CD4-positive, alpha-beta T cell treated with Interleukin-17A for 1 hour (primary cell): ENCODE measurements at regions not wholly inside any gene's neighbourhood (a gene's known extent, or its start where the extent isn't known, plus 50 kb on each side); places are given as distances from the start of the nearest gene placed in this dataset.

Experiments used
- DNase-seq: peaks from one replicate; pipeline ENCODE4 v3.0.0-alpha.2; 2020

DNA sequence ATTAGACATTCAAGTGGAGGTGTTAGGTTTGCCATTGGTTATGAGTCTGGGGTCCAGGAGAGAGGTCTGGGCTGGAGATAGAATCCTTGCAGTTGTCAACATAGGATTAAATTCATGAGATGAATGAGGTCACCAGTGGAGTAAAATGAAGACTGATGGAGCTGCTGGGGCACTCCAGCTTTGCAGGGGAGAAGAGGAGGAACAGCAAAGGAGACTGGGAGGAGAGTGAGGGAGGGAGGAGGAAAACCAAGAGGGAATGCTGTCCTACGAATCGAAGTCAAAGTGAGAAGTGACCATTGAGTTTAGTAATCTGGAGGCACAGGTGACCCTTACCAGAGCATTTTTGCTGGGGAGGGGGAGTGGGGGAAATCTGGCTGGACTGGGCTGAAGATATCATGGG is 178.2 kb upstream of the NR3C1 start:
- no peak for DNase-seq

DNA sequence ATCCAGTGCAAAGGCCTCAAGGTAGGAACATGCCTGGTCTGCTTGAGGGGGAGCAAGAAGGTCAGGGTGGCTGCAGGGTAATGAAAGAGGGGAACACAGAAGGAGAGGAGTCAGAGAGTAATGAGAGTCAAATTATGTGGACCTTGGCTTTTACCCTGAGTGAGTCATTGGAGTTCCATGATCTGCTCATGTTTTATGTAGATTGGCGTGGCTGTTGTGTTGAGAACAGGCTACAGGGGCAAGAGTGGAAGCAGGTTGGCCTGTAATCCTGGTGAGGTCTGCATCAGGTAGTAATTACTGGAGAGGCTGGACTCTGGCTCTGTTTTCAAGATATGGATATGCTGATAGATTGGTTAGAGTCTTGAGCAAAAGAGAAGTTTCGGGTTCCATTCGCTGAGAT is 177.7 kb upstream of the NR3C1 start:
- no peak for DNase-seq

DNA sequence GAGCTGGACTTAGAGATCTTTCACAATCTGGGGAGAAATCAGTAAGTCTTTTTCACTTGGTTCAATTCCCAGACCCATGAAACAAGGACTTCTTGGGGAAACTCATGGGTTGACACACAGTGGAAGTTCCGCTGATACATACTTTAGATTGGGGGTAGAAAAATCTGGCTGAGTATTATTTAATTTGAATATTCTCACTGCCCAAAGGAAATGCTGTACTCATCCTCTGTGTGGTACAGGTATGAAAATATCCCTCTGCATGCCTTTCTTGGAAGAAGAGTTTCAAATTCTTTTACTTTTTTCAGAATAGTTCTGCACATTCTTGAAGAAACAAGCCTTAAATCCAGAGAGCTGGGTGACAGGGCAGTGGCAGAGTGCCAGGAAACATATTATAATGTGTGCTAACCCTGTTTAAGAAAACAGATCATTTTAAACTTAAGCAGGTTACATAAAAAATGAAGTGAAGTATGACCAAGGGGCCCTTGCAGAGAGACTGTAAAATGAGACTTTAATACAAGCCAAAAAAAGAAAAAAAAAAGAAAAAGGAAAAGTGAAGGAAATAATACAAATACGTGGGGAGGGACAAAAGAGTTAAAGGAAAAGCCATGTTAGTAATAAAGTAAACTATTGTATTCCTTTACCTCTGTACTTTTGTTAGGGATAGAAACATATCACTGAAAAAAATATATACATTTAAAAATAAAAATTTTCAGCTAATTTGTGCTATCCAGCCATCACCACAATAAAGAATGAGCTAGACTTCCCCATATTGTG is 173.4 kb upstream of the NR3C1 start:
- no peak for DNase-seq

DNA sequence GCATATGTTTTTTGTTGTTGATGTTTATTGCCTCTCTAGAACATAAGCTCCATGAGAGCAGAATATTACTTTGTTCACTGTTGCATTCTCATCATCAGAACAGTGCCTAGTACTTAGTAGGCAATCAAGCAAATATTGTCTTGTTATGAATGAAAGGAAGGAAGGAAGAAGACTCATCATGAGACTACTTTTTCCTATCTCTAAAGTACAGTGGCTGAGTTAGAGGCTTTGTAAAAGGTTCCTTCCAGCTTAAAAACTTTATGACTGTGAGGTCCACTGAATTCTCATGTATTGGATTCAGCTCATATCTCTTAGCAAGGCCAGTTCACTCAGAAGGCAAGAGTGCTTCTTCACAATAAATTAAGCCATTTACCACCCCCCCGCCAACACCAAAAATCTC is 171.8 kb upstream of the NR3C1 start:
- no peak for DNase-seq

DNA sequence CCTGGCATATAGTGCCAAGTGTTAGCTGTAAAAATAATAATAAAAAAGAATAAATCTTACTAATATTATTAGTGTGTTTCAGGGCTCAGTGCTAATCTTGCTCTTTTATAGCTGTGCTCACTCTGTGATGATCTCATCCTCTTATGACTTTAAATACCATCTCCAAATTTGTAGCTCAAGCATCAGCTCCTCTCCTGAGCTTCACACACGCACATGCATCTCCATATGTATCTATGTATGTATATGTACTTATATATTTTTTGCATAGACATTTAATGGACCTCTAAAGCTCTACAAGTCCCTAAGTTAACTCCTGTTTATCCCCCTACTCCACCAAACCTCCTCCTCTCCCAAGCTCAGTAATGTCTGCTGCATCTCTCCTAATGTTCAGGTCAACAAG is 170.8 kb upstream of the NR3C1 start:
- no peak for DNase-seq

DNA sequence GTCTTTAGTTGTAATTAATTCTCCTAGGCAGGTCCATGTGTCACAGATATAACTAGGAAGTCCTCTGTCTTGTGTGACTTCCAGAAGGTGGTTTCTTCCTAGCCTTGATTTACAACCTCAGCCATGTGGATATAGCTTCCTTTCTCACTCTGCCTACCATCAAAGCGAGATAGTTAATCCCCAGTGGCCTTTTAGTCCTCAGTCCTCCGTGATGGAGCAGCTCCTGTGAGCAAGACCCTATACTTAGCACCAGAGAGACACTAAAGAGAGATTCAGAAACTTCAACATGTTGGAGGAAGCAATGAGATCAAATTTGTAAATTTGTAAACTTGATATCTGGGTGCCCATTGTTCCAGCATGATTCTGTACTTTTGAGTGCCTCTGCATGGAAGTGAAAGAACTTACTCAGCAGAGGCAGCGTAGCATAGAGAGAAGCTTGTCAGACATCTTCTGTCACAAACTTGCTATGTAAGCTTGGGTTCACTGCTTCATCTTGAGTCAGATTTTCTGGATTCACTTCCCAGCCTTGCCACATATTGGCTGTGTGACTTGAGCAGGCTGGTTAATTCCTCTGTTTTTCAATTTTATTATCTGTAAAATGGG is 170.2 kb upstream of the NR3C1 start:
- DNase-seq, result no peak

DNA sequence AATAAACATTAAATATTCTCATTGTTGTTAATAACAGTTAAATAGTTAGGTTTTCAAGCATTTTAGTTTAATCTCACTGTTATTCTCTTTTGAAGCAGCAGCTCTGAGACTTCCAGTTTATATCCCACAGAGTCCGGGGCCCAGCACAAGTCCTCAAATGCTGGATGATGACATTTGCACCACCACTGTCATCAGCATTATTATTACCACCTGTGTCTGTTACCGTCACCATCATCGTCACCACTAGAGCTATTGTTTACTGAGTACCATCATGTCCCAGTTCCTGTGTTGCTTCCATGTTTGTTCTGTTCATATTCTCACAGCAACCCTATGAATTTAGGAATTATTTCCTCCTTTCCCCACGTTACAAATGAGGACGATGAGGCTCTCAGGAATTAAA is 169.2 kb upstream of the NR3C1 start:
- no peak for DNase-seq

DNA sequence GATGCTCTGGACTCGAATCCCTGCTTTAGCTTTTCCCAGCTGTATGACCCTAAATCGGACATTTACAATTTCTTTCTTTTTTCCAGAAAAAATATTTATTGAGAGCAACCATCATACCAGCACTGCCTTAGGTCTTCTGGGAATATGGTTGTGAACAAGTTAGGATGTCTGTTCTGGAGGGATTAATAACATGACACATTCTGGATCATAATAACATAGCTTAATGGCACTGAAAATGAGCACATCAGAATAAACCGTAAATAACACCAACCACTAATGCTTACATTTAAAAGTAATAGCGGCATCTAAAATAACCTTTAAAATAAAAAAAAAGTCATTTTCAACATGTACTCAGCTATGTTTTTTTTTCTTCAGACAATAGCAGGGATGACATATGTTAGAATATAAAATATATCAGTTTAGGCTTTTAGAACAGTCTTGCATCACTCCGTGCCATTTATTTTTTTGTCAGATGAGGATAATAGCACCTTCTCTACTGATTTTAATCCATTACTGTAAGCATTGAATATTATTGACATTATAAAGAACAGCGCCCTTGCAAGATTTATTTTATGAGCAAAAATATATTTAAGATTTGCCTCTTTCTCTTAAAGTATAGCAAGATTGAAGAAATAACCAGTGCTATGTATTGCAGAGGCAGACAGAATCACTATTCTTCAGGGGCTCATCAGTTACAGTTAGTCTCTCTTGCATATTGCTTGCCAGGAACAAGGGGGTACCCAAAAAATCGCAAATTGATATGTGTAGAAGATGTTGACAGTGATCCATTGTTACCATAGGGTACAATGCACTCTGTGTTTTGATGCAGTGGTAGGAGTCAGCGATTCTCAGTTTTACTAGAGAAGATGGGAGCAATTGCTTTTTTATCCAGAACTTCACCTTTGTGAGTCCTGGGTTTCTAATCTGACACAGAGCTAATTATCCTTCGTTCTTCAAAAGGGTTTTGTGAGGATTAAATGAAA is 168.4 kb upstream of the NR3C1 start:
- no peak for DNase-seq

DNA sequence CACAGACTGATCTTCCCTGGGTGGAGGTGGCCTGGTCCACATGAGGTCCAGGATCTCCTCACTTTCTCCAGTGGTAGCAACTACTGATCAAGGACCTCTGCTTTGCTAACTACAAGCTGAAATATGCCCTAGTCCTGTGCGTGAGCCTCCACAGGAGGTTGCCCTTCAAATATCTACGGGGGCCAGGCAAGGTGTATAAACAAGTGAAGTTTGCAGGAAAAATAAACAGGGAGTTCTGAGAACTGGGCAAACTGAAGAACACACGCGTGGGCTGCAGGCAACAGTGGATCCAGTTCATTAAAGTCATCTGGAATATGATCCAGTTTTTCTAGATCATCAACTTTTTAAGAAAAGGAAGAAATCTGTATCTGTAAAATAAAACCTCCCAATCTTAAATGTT is 167.5 kb upstream of the NR3C1 start:
- DNase-seq, result no peak

DNA sequence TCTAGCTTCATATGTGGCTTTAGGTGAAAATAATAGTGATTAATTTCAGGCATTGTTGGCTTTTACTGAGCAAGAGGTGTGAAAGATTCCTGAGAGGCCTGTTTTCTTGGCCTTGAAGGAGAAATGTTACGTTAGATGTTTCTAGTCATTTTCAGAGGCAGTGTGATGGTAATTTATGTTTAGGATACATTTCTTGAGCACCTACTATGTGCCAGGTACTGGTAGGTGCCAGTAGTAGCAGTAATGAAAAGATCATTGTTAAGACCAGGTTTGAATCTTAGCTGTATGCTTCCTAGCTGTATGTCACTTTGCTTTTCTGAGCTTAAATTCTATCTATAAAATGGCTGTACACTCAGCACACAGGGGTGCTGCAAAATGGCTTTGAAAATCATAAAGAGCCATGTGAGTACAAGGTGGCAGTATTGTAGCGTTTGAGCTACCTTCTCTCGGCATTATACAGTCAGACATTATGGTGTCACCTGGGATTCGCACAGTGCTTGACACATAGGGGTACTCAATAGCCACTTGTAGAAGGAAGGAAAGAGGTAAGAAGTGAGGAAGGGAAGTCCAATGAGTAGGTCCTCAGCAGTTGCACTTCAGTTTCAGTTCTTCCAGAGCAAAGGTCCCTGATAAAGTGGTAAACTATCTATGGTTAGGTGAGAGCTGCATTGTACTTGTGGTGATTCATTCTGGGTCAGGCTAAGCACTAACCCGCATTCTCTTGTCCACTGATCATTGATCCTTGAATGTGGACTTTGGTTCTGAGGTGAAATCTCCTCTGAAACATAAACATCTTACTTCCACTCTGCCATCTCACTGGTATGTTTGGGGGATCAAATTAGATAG is 166.5 kb upstream of the NR3C1 start:
- DNase-seq, result no peak

DNA sequence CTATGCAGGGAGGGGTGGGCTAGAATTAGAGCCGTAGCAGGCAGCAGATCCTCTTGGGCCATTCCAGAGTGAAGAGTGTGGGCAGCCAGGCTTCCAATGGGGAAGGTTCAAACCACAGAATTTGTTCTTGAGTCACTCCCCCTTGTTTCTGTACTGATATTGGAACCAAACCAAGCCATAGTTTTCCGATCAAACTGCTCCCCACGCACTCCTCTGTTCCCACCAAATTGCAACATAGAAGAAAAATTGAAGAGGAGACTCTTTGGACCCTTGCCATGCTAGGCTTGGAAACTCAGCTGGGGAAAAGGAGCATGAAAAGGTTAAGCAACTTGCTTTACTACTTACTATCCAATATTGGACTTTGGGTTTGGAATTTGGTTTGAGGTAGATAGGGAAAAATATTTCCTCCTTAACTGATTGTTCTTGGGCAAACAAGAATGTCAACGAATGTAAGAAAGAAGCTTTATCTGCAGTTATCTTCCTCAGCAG is 165.8 kb upstream of the NR3C1 start:
- DNase-seq, result no peak

DNA sequence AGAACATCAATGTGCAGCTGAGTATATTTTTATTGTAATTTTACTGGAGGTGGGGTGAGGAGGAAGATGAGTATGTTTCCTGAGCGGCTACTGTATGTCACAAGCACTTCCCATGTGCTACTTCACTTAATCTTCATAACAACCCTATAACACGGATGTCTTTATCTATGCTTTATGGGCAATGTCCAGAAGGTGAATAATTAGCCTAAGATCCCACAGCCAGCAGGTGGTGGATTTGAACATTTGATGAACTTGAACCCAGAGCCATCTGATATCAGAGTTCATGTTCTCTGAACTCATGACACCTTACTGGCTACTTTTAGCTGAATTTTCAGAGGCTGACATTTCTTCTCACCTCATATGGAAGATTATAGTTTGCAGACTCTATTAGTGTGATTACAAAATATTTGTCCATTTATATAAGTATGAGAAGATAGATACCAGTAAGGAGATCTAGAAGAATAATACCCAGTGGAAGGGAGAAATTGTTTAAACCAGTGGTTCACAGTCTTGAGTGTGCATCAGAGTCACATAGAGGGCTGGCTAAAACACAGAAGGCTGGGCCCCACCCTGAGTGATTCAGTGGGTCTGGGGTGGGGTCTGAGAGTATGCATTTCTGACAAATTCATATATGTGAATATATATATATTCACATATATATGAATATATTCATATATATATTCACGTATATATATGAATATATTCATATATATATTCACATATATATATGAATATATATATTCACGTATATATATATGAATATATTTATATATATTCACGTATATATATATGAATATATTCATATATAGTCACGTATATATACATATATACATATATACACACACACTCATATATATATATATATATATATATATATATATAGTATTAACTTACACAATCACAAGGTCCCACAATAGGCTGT is 164.4 kb upstream of the NR3C1 start:
- no peak for DNase-seq

DNA sequence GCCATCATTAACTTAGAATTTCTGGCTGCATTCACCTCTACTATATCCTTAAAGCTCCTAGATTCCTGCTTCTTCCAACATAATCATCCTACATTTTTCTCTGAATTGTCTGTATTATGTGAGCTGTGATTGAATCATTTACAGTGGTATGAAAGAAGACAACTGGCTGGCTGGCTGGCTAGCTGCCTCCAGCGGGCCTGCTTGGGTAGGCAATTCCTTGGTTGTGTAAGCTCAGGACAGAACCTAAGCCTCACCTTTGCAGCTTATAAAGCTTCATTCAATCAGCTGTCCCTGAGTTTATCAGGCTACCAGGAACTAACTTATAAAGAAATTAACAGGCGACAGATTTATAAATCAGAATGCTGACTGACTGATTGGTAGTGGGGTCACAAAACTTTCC is 162.7 kb upstream of the NR3C1 start:
- DNase-seq, result no peak

DNA sequence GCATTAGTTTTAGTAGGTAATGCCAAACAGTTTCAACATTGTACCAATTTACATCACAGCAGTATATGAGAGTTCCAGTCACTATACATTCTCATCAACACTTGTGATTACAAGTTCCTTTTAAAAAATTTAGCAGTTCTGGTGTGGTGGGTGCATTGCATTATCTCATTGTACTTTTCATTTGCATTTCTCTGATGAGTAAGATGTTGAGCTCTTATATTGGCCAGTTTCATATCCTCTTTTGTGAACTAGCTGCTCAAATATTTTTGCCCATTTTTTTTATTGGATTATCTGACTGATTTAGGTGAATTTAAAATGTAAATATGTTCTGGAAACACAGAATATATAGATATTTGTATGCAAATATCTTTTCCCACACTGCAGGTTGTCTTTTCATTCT is 160.9 kb upstream of the NR3C1 start:
- no peak for DNase-seq

DNA sequence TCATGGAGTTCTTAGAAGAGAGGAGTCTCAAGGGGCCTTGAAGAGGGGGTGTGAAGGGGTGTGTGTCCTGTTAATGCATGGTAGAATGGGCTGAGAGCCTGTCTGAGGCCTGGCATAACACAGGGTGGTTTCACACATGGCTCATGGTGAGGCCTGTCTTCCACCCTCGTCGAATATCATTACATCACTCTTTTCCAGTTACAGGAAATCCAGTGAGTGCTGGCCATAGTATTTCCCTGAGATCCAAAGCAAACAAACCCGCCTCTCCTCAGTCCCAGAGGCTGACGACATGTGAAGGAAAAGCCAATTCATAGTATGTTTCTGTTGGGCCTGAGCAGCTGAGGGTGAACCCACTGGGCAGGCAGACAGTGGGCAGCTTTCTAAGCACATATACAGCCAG is 159.4 kb upstream of the NR3C1 start:
- DNase-seq, result no peak

DNA sequence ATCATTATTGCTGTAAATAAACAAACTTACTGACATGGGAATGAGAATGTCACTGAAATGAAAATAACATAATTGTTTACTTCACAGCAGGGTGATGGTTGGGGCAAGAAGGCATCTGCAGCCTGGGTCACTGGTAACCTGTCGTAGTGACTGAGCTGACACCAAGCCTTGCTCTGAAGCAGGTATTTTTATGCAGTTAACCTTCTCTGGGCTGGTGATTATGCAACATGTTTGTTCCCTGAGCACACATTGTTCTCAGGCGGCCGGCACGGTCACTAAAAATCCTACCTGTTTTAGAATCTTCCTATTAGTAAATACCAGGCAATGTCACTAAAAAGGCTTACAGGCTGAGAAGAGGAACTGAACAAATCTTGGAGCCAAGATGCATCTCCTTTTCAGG is 157.7 kb upstream of the NR3C1 start:
- DNase-seq, result no peak

DNA sequence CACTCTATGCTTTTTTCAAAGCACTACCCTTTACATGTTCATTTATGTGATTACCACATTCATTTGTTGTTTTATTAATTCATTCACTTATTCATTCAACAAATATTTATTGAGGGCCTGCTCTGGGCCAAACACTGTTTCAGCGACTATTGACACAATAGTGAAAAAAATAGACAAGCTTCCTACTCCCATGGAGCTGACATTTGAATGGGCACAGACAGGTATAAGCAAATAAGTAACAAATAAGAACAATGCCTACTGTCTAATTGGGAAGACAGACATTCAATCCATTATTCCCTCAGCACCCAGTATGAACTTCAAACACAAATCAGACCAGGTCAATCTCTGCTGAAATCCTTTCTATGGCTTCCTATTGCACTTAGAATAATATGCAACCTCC is 156.9 kb upstream of the NR3C1 start:
- DNase-seq, result no peak

DNA sequence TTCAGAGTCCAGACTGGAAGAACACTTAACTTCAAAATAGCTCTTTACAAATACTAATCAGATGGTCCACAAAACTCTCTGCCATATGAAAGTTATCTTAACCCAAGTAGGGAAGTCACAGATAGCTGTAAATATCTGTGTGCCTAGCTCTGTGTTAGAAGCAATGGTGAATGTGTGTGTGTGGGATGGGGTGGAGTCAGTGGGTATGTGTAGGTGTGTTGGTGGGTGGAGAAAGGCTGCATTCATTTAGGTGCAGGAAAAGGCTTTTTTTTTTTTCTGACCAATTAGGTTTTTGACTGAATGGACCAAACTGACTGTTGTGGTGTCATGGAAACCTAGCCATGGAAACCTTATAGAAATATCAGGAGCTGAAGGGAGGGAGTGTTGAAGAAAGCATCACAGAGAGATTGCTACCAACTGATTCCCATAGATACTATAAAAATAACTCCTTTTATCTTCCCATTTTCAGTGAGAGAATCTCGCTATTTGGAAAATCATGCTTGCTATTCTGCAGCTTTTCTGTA is 156.2 kb upstream of the NR3C1 start:
- DNase-seq, result no peak

DNA sequence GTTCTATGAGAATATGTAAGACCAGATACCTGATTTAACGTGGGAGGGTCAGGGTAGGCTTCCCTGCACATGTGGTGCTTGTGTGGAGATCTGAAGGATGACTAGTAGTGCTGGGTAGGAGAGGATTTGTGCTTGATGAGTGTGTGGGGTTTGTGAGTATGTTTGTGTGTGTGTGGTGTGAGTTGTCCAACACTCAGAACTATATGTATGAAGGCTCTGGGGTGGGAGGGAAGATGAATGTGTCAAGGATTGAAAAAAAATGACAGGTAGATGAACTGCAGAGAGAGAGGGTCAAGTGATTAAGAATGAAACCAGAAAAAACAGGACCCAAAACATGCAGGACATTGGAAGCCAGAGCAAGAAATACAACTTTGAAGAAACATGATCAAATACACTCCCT is 154.6 kb upstream of the NR3C1 start:
- no peak for DNase-seq

DNA sequence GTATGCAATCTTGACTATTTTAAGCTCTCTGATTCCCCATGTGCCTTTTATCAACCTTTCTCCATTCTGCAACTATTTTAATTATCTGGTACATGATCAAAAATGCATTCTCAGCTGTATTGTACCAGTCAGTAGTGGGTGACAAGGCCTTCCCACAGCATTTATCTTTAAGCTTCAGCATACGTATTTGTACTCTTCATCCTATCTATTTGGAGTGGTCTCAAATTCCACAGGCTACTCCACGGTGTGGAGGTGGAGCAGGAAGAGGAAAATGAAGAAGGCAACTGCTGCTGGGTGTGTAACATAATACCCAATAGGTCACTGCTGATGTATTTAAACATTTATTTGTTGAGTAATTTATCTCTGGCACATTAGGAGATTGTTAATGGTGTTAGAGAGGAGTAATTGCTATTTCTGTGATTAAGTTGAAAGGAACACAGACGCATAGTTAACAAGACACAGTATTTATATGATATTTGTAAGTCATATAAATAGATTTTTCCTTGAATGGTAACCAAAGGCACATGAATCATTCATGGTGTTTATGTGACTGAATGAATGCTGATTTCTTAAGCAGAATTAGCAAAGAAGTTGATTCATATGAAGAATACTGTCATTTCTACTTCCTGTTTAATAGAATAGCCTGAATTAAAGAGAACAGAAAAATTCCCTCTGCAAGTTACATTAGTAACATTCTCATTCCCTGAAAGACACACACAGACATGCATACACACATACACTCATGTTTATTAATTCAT is 153.8 kb upstream of the NR3C1 start:
- DNase-seq, result no peak
